Panc1 (cell line): ENCODE measurements at regions not wholly inside any gene's neighbourhood (a gene's known extent, or its start where the extent isn't known, plus 50 kb on each side); places are given as distances from the start of the nearest gene placed in this dataset.

Experiments used
- TCF7L2 ChIP-seq: IDR thresholded peaks from 2 replicates; pipeline ENCODE4 v1.6.1; 2011; ENCODE audit warnings: mild to moderate bottlenecking, low read depth, low read length, inconsistent platforms
- TF ChIP-seq, protein P1 (sequence below): fragments of 450-650 bp; IDR thresholded peaks from 2 replicates; pipeline ENCODE4 v1.5.1; 2017; ENCODE audit warnings: mild to moderate bottlenecking

DNA sequence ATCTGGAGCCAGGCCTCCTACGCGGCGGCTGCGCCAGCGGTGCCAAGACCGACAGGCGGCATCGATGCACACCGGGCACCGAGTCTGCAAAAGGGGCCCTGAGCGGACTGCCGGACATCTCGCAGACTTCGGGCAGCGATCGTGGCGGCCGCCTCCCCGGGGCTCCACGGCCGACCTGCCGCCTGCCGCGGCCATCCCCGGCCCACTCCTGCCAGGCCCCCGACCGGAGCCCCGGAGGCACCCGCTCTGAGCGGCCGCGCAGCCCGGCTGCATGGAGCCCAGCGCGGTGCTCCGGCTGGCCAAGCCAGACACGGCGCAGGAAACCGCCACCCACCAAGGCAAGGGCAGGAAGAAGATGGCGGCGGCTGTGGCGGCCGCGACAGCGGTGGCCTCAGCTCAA is 154.2 kb upstream of the KCTD7 start:
- TF ChIP-seq, protein P1, sequence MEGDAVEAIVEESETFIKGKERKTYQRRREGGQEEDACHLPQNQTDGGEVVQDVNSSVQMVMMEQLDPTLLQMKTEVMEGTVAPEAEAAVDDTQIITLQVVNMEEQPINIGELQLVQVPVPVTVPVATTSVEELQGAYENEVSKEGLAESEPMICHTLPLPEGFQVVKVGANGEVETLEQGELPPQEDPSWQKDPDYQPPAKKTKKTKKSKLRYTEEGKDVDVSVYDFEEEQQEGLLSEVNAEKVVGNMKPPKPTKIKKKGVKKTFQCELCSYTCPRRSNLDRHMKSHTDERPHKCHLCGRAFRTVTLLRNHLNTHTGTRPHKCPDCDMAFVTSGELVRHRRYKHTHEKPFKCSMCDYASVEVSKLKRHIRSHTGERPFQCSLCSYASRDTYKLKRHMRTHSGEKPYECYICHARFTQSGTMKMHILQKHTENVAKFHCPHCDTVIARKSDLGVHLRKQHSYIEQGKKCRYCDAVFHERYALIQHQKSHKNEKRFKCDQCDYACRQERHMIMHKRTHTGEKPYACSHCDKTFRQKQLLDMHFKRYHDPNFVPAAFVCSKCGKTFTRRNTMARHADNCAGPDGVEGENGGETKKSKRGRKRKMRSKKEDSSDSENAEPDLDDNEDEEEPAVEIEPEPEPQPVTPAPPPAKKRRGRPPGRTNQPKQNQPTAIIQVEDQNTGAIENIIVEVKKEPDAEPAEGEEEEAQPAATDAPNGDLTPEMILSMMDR = no peak
- TF ChIP-seq TCF7L2 = no peak
